ENCODE measurements at regions not wholly inside any gene's neighbourhood (a gene's known extent, or its start where the extent isn't known, plus 50 kb on each side); places are given as distances from the start of the nearest gene placed in this dataset.

- no peak for ATAC-seq
- no peak for TF ChIP-seq ZFP30 (CRISPR knock-in tag; IDR thresholded peaks at IDR 0.05)
- no peak for TF ChIP-seq PPARA (CRISPR knock-in tag; IDR thresholded peaks at IDR 0.05; ENCODE audit: borderline replicate concordance)
- TF ChIP-seq, protein P1, sequence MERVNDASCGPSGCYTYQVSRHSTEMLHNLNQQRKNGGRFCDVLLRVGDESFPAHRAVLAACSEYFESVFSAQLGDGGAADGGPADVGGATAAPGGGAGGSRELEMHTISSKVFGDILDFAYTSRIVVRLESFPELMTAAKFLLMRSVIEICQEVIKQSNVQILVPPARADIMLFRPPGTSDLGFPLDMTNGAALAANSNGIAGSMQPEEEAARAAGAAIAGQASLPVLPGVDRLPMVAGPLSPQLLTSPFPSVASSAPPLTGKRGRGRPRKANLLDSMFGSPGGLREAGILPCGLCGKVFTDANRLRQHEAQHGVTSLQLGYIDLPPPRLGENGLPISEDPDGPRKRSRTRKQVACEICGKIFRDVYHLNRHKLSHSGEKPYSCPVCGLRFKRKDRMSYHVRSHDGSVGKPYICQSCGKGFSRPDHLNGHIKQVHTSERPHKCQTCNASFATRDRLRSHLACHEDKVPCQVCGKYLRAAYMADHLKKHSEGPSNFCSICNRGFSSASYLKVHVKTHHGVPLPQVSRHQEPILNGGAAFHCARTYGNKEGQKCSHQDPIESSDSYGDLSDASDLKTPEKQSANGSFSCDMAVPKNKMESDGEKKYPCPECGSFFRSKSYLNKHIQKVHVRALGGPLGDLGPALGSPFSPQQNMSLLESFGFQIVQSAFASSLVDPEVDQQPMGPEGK (CRISPR knock-in tag; IDR thresholded peaks at IDR 0.05; ENCODE audit: borderline replicate concordance), result no peak
- no peak for TF ChIP-seq ZC3H10 (CRISPR knock-in tag; IDR thresholded peaks at IDR 0.05)
Observed at GRCh38 chr5:73370095-73370494, 78.5 kb downstream of the FOXD1 start.

- ATAC-seq, result no peak
- TF ChIP-seq, protein P1 (CRISPR knock-in tag; IDR thresholded peaks at IDR 0.05; ENCODE audit: borderline replicate concordance), result no peak
- TF ChIP-seq ZFP3 (CRISPR knock-in tag; IDR thresholded peaks at IDR 0.05) (no peak), CSDC2 (CRISPR knock-in tag; IDR thresholded peaks at IDR 0.05) (no peak), OSR1 (CRISPR knock-in tag; IDR thresholded peaks at IDR 0.05) (no peak), ZFP30 (CRISPR knock-in tag; IDR thresholded peaks at IDR 0.05) (no peak), BACH2 (CRISPR knock-in tag; IDR thresholded peaks at IDR 0.05; ENCODE audit: borderline replicate concordance) (no peak), ESRRG (CRISPR knock-in tag; IDR thresholded peaks at IDR 0.05) (no peak), GLIS3 (CRISPR knock-in tag; IDR thresholded peaks at IDR 0.05) (no peak)
- TF ChIP-seq, protein P2, sequence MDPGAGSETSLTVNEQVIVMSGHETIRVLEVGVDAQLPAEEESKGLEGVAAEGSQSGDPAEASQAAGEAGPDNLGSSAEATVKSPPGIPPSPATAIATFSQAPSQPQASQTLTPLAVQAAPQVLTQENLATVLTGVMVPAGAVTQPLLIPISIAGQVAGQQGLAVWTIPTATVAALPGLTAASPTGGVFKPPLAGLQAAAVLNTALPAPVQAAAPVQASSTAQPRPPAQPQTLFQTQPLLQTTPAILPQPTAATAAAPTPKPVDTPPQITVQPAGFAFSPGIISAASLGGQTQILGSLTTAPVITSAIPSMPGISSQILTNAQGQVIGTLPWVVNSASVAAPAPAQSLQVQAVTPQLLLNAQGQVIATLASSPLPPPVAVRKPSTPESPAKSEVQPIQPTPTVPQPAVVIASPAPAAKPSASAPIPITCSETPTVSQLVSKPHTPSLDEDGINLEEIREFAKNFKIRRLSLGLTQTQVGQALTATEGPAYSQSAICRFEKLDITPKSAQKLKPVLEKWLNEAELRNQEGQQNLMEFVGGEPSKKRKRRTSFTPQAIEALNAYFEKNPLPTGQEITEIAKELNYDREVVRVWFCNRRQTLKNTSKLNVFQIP (CRISPR knock-in tag; IDR thresholded peaks at IDR 0.05; ENCODE audit: borderline replicate concordance, low read depth), result no peak
- TF ChIP-seq, protein P3, sequence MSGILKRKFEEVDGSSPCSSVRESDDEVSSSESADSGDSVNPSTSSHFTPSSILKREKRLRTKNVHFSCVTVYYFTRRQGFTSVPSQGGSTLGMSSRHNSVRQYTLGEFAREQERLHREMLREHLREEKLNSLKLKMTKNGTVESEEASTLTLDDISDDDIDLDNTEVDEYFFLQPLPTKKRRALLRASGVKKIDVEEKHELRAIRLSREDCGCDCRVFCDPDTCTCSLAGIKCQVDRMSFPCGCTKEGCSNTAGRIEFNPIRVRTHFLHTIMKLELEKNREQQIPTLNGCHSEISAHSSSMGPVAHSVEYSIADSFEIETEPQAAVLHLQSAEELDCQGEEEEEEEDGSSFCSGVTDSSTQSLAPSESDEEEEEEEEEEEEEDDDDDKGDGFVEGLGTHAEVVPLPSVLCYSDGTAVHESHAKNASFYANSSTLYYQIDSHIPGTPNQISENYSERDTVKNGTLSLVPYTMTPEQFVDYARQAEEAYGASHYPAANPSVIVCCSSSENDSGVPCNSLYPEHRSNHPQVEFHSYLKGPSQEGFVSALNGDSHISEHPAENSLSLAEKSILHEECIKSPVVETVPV (CRISPR knock-in tag; IDR thresholded peaks at IDR 0.05), result no peak
Observed at GRCh38 chr5:73369278-73369677, 79.3 kb downstream of the FOXD1 start.

- ATAC-seq, result no peak
- TF ChIP-seq, protein P4, sequence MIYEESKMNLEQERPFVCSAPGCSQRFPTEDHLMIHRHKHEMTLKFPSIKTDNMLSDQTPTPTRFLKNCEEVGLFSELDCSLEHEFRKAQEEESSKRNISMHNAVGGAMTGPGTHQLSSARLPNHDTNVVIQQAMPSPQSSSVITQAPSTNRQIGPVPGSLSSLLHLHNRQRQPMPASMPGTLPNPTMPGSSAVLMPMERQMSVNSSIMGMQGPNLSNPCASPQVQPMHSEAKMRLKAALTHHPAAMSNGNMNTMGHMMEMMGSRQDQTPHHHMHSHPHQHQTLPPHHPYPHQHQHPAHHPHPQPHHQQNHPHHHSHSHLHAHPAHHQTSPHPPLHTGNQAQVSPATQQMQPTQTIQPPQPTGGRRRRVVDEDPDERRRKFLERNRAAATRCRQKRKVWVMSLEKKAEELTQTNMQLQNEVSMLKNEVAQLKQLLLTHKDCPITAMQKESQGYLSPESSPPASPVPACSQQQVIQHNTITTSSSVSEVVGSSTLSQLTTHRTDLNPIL (CRISPR knock-in tag; IDR thresholded peaks at IDR 0.05; ENCODE audit: low read depth), result no peak
- TF ChIP-seq GLIS3 (CRISPR knock-in tag; IDR thresholded peaks at IDR 0.05), result no peak
Observed at GRCh38 chr5:73367650-73368049, 80.9 kb downstream of the FOXD1 start.

DNA sequence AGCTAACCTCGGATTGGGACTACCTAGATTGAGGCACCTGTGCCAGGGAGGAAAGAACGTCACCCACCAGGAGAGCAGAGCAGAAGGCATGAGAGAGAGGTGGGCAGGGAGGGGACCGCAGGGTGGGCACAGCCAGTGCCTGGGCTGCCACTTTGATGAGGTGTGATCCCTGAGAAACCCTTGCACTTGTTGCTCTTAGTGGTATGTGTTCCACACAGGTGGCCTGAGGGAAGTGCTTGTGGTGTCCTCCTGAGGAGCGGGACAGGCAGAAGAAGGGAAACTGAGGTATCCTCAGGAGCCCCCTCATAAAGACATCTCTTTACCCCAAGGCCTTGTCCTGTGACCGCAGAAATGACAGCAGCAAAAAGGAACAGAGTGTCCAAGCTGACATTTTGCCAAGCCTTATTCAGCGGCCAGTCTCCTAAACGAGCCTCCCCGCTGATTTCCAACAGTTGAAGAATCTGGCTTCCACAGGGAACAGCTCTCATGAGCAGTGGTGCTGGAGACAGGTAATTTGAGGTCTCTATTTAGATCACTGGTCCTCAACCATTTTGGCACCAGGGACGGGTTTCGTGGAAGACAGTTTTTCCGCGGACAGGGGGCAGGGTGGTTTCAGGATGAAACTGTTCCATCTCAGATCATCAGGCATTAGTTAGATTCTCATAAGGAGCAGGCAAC is 82.4 kb downstream of the FOXD1 start:
- TF ChIP-seq BACH2 (CRISPR knock-in tag; IDR thresholded peaks at IDR 0.05; ENCODE audit: borderline replicate concordance), result no peak
- no peak for TF ChIP-seq TOX (CRISPR knock-in tag; IDR thresholded peaks at IDR 0.05; ENCODE audit: borderline replicate concordance)
- no peak for ATAC-seq

GRCh38 chr5:73365301-73365853 is 83.2 kb downstream of the FOXD1 start:
- peak; percentile 39 for ATAC-seq
- TF ChIP-seq ESRRG (CRISPR knock-in tag; IDR thresholded peaks at IDR 0.05) (no peak), ZNF70 (CRISPR knock-in tag; IDR thresholded peaks at IDR 0.05) (no peak), ZC3H10 (CRISPR knock-in tag; IDR thresholded peaks at IDR 0.05) (no peak), ZNF565 (CRISPR knock-in tag; conservative IDR thresholded peaks at IDR 0.05; ENCODE audit: low read depth) (no peak), BACH2 (CRISPR knock-in tag; IDR thresholded peaks at IDR 0.05; ENCODE audit: borderline replicate concordance) (no peak), ARNTL (CRISPR knock-in tag; IDR thresholded peaks at IDR 0.05; ENCODE audit: borderline replicate concordance, low read depth) (no peak)
- TF ChIP-seq, protein P3 (CRISPR knock-in tag; IDR thresholded peaks at IDR 0.05), result no peak
